Colonic mucosa (tissue), 4 donors: ENCODE measurements at regions not wholly inside any gene's neighbourhood (a gene's known extent, or its start where the extent isn't known, plus 50 kb on each side); places are given as distances from the start of the nearest gene placed in this dataset.

Experiments used
- DNase-seq: peaks from one replicate; pipeline ENCODE4 v3.0.0-alpha.2; 2020
- H3K27ac ChIP-seq: fragments of 200-600 bp; one replicate; pipeline ENCODE4 v1.8.0; 2021
- H3K27me3 ChIP-seq: fragments of 200-600 bp; one replicate; pipeline ENCODE4 v1.8.0; 2021
- H3K36me3 ChIP-seq: fragments of 200-600 bp; one replicate; pipeline ENCODE4 v1.8.0; 2021
- H3K4me1 ChIP-seq: fragments of 200-600 bp; one replicate; pipeline ENCODE4 v1.8.0; 2021; ENCODE audit warnings: mild to moderate bottlenecking
- H3K4me3 ChIP-seq: fragments of 200-600 bp; one replicate; pipeline ENCODE4 v1.8.0; 2021
- H3K9ac ChIP-seq, 2 donors: one replicate each; pipeline ENCODE4 v1.7.0; 2013; ENCODE audit warnings: control low read depth in 2 of 2, low read depth in 2 of 2, low read length in 2 of 2
- H3K9me3 ChIP-seq: fragments of 200-600 bp; one replicate; pipeline ENCODE4 v1.8.0; 2021
- intact Hi-C: fragments of 100-400 bp; cut with DNase I; formaldehyde crosslinking; loops from one replicate; pipeline ENCODE4 v1.14.1; 2022
- TF ChIP-seq, protein P1 (sequence below): fragments of 200-600 bp; IDR thresholded peaks from one replicate; pipeline ENCODE4 v1.8.0; 2022; ENCODE audit warnings: antibody characterized with exemption, mild to moderate bottlenecking
- donor health status: healthy.
- donor health status: DM: no; HTN: no; CAD: no.
- donor health status: DM: no; HTN: no; CAD: no.

DNA sequence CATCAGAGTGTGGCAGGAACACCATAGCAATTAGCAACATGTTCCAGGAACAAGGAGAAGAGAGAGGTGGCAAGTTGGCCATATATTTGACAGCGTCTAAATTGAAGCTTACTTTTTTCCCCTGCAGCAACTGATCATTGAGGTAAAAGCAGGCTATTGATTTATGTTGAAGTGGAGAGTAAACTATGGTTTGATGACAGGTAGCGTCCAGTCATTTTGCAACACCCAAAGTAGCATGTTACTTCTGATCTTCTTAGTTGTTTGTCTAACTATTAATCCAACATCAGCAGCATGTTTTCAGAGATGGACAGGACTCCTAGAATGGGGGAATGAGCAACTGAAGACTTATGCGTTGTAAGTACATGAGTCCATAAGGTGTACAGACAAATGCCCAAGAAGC is 225.8 kb downstream of the ZPLD1 start:
- Histone ChIP-seq H3K9ac (no peak overlapping the region), H3K4me1 (no peaks in the 10 kb centered on the region), H3K27ac (no peak overlapping the region), H3K27me3 (no peaks in the 10 kb centered on the region), H3K36me3 (no peaks in the 10 kb centered on the region), H3K4me3 (no peak overlapping the region), H3K9me3 (no peaks in the 10 kb centered on the region)
- intact Hi-C loops: no loop called here
- TF ChIP-seq, protein P1, sequence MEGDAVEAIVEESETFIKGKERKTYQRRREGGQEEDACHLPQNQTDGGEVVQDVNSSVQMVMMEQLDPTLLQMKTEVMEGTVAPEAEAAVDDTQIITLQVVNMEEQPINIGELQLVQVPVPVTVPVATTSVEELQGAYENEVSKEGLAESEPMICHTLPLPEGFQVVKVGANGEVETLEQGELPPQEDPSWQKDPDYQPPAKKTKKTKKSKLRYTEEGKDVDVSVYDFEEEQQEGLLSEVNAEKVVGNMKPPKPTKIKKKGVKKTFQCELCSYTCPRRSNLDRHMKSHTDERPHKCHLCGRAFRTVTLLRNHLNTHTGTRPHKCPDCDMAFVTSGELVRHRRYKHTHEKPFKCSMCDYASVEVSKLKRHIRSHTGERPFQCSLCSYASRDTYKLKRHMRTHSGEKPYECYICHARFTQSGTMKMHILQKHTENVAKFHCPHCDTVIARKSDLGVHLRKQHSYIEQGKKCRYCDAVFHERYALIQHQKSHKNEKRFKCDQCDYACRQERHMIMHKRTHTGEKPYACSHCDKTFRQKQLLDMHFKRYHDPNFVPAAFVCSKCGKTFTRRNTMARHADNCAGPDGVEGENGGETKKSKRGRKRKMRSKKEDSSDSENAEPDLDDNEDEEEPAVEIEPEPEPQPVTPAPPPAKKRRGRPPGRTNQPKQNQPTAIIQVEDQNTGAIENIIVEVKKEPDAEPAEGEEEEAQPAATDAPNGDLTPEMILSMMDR: no peak
- no peak for DNase-seq

DNA sequence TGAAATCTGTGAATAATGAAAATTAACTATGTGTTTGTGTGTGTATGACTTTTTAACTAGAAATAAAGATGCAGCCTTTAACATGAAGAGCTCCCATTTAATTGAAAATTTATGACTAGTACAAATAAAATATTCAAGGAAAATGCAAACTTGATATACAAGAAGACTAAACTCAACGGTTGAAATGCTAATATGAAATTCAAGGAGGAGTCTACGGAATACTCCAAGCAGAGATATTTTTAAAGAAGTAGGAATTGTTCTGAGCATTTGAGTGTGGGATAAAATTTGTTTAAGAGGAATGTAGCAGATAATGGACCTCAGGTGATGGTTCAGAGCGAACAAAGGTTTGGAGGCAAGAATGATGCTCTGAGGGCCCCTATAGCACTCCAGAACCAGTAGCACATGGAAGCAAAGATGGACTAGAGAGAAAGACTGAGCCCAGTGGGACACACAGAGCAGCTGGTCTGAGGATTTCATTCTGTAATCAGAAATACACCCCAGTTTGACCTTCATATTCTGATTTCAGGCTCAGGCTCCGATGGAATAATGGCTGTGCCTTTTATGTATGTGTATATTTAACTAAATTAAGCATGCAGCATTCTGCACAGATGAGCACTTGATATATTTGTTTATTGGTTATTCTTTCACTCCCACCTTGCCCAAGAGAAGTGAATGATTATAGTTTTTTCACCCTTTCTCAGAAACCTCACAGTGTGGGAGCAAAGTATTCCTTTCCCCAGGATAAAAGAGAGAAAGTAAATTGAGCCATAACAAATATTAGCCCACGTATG is 227.1 kb downstream of the ZPLD1 start:
- no peak for DNase-seq
- intact Hi-C loops: no loop called here

DNA sequence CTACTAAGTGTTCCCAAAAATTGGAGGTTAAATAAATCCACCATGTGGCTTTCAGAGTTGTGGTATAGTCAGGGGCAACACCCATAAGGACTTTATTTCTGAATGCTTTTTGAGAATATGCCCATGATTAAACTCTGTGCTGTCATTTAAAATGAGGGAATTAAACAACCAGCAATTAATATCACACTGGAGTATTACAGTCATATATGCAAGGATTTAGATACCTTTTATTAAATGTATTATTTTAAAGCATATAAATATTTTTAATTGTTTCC is 227.6 kb downstream of the ZPLD1 start:
- intact Hi-C loops: no loop called here

More for the DNA sequence above, 227.1 kb downstream of the ZPLD1 start:
- Histone ChIP-seq H3K4me3 (no peak overlapping the region), H3K9me3 (no peaks in the 10 kb centered on the region), H3K27ac (no peak overlapping the region), H3K9ac (no peak overlapping the region), H3K27me3 (no peaks in the 10 kb centered on the region), H3K36me3 (no peaks in the 10 kb centered on the region), H3K4me1 (no peaks in the 10 kb centered on the region)
- TF ChIP-seq, protein P1: no peak

DNA sequence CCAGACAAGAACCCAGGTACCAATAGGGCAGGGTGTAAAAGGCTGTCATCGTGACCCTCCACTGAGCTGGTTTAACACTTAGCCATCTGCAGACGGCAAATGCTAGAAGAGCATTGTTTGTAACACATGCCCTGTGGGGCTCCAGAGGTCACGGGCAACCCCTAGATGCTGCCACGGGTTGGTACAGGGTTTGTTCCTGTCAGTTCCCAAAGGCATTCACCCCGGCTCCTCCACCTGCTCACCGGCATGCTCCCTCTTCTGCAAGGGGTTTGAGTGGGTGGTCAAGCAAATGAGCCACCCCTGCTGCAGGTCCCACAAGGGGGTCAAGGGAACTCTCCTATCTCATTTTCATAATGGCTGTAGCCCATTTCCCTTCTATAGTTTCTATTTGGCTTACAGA is 229.3 kb downstream of the ZPLD1 start:
- Histone ChIP-seq H3K27ac (no peak overlapping the region), H3K9me3 (no peaks in the 10 kb centered on the region), H3K36me3 (no peaks in the 10 kb centered on the region), H3K9ac (no peak overlapping the region), H3K4me3 (no peak overlapping the region), H3K4me1 (no peaks in the 10 kb centered on the region), H3K27me3 (no peaks in the 10 kb centered on the region)
- TF ChIP-seq, protein P1: no peak
- no peak for DNase-seq
- intact Hi-C loops: no loop called here

More for the DNA sequence above, 227.6 kb downstream of the ZPLD1 start:
- Histone ChIP-seq H3K9ac (no peak overlapping the region), H3K9me3 (no peaks in the 10 kb centered on the region), H3K36me3 (no peaks in the 10 kb centered on the region), H3K27ac (no peak overlapping the region), H3K4me1 (no peaks in the 10 kb centered on the region), H3K27me3 (no peaks in the 10 kb centered on the region), H3K4me3 (no peak overlapping the region)
- TF ChIP-seq, protein P1: no peak
- DNase-seq: no peak

DNA sequence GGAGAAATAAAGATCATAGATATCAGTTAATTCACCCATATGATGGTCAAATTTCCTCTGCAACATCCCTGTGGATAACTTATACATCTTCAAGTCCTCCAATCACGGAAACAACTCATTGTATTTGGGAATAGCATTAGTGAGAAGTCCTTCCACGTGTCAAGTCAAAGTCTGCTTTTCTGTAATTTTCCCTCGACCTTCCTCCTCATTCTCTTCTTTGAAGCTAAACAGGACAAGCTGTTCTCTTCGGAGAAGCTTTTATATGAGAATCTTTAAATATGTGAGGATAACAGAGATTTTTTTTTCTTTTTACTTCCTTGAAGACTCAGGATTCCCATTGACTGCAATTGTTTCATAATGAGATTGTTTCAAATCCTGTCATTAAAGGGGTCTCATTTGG is 230.4 kb downstream of the ZPLD1 start:
- H3K27ac ChIP-seq: no peak overlapping the region
- no peak for DNase-seq
- no peaks in the 10 kb centered on the region for H3K27me3 ChIP-seq
- no peaks in the 10 kb centered on the region for H3K9me3 ChIP-seq
- no peaks in the 10 kb centered on the region for H3K36me3 ChIP-seq
- TF ChIP-seq, protein P1: no peak
- H3K4me3 ChIP-seq: no peak overlapping the region
- H3K9ac ChIP-seq: no peak overlapping the region
- intact Hi-C loops: no loop called here
- no peaks in the 10 kb centered on the region for H3K4me1 ChIP-seq
